ENCODE measurements at regions not wholly inside any gene's neighbourhood (a gene's known extent, or its start where the extent isn't known, plus 50 kb on each side); places are given as distances from the start of the nearest gene placed in this dataset.
"Not testable (repeated sequence)": the region's sequence is repeated elsewhere in the genome, so short reads cannot be mapped to it uniquely, and the experiment has no call there.

DNA sequence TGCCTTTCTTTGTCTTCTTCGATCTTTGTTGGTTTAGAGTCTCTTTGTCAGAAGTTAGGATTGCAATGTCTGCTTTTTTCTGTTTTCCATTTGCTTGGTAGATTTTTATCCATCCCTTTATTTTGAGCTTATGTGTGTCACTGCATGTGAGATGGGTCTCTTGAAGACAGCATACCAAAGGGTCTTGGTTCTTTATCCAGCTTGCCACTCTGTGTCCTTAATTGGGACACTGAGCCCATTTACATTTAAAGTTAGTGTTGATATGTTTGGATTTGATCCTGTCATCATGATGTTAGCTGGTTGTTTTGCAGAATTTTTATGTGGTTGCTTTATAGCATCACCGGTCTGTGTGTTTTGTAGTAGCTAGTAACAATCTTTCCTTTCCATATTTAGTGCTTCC is 107.5 kb upstream of the SKAP2 start:
- H3K4me1 ChIP-seq (ENCODE audit: control insufficient read depth in 3 of 3, insufficient read depth in 2 of 3, low read depth in 1 of 3, low read length in 2 of 3); DNase-seq; H3K4me3 ChIP-seq (ENCODE audit: low read depth in 1 of 3, low read length in 3 of 3); H3K27me3 ChIP-seq (ENCODE audit: control insufficient read depth in 3 of 3, insufficient read depth in 3 of 3, low read length in 3 of 3); FAIRE-seq; H3K36me3 ChIP-seq (ENCODE audit: control insufficient read depth in 3 of 3, insufficient read depth in 2 of 3, low read depth in 1 of 3, low read length in 3 of 3); H3K27ac ChIP-seq (ENCODE audit: low read depth in 1 of 3, low read length in 2 of 3); H3K9me3 ChIP-seq (ENCODE audit: control insufficient read depth in 2 of 2, insufficient read depth in 1 of 2, low read depth in 1 of 2, low read length in 1 of 2): not testable (repeated sequence)
- 90 to 93% (median 93%) methylated on average over 2 of the region's 2 CpGs for WGBS, 3 donors

GRCh38 chr7:26965724-26966123 is 101.3 kb upstream of the SKAP2 start:
- Histone ChIP-seq H3K4me1 (ENCODE audit: control insufficient read depth in 3 of 3, insufficient read depth in 2 of 3, low read depth in 1 of 3, low read length in 2 of 3) (no peaks in the 10 kb centered on the region), H3K4me3 (ENCODE audit: low read depth in 1 of 3, low read length in 3 of 3) (no peak overlapping the region), H3K27ac (ENCODE audit: low read depth in 1 of 3, low read length in 2 of 3) (no peak overlapping the region), H3K36me3 (ENCODE audit: control insufficient read depth in 3 of 3, insufficient read depth in 2 of 3, low read depth in 1 of 3, low read length in 3 of 3) (no peaks in the 10 kb centered on the region), H3K27me3 (ENCODE audit: control insufficient read depth in 3 of 3, insufficient read depth in 3 of 3, low read length in 3 of 3) (no peaks in the 10 kb centered on the region), H3K9me3 (ENCODE audit: control insufficient read depth in 2 of 2, insufficient read depth in 1 of 2, low read depth in 1 of 2, low read length in 1 of 2) (no peaks in the 10 kb centered on the region)
- no peak for FAIRE-seq
- 28 to 71% (median 39%) methylated on average over 3 of the region's 3 CpGs for WGBS, 3 donors
- DNase-seq: peak in 1 of 2 donors; percentile 33

DNA sequence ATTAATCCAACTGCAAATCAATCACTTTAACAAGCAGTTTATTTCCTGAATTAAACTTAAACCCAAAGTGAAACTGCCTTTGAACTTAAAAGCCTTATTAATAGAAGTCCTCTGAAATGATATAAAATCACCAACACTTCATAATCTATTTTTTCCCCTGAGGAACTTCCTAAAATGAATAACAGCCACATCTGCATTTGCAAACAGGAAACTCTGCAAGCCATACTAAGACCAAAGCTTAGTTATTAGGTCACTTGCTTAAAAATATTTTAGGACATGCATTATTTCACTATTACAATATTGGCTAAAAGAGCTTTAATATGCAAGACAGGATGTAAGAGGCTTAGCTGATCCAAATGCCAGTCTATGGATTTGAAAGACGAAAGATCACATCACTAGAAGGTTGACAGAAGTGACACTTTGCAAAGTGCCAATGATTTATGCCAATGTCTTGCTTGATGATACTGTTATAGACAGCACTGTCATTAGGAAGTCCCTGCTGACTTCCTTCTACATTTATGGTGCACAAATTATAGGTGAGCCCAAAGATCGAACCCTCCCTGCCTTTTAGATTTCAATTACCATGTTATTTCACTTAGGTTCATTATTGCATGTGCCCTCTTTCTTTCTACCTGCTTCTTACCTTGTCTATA is 99.9 kb upstream of the SKAP2 start:
- DNase-seq (no peak), FAIRE-seq (no peak)
- Histone ChIP-seq H3K4me3 (ENCODE audit: low read depth in 1 of 3, low read length in 3 of 3) (no peak overlapping the region), H3K36me3 (ENCODE audit: control insufficient read depth in 3 of 3, insufficient read depth in 2 of 3, low read depth in 1 of 3, low read length in 3 of 3) (no peaks in the 10 kb centered on the region), H3K27ac (ENCODE audit: low read depth in 1 of 3, low read length in 2 of 3) (no peak overlapping the region), H3K9me3 (ENCODE audit: control insufficient read depth in 2 of 2, insufficient read depth in 1 of 2, low read depth in 1 of 2, low read length in 1 of 2) (no peaks in the 10 kb centered on the region), H3K27me3 (ENCODE audit: control insufficient read depth in 3 of 3, insufficient read depth in 3 of 3, low read length in 3 of 3) (no peaks in the 10 kb centered on the region), H3K4me1 (ENCODE audit: control insufficient read depth in 3 of 3, insufficient read depth in 2 of 3, low read depth in 1 of 3, low read length in 2 of 3) (no peaks in the 10 kb centered on the region)
- 73 to 77% (median 75%) methylated on average over 2 of the region's 2 CpGs for WGBS, 3 donors

- WGBS, 3 donors: 93 to 96% (median 94%) methylated on average over 3 of the region's 3 CpGs
- no peak overlapping the region for H3K4me3 ChIP-seq (ENCODE audit: low read depth in 1 of 3, low read length in 3 of 3)
Measured at GRCh38 chr7:26959290-26959689, 94.9 kb upstream of the SKAP2 start.

DNA sequence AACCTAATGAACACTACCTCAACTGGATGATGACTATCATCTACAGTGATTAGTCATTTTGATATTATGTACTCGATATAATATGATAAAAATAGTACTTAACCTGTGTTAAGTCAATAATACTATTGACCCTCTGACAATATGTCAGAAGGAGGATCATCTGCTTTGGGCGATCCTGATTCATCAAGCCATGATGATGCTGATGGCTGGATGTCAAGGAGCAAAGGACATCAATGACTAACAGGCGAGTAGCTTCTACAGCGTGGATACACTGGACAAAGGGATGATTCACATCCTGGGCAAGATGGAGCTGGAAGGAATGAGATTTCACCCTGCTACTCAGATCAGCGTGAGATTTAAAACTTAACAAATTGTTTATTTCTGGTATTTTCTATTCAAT is 94.4 kb upstream of the SKAP2 start:
- Histone ChIP-seq H3K9me3 (ENCODE audit: control insufficient read depth in 2 of 2, insufficient read depth in 1 of 2, low read depth in 1 of 2, low read length in 1 of 2) (no peaks in the 10 kb centered on the region), H3K27me3 (ENCODE audit: control insufficient read depth in 3 of 3, insufficient read depth in 3 of 3, low read length in 3 of 3) (no peaks in the 10 kb centered on the region), H3K4me1 (ENCODE audit: control insufficient read depth in 3 of 3, insufficient read depth in 2 of 3, low read depth in 1 of 3, low read length in 2 of 3) (no peaks in the 10 kb centered on the region), H3K27ac (ENCODE audit: low read depth in 1 of 3, low read length in 2 of 3) (no peak overlapping the region), H3K4me3 (ENCODE audit: low read depth in 1 of 3, low read length in 3 of 3) (no peak overlapping the region), H3K36me3 (ENCODE audit: control insufficient read depth in 3 of 3, insufficient read depth in 2 of 3, low read depth in 1 of 3, low read length in 3 of 3) (no peaks in the 10 kb centered on the region)
- FAIRE-seq (no peak), DNase-seq (no peak)
- 72 to 76% (median 76%) methylated on average over 5 of the region's 5 CpGs for WGBS, 3 donors

More at GRCh38 chr7:26959290-26959689, 94.9 kb upstream of the SKAP2 start:
- Histone ChIP-seq H3K9me3 (ENCODE audit: control insufficient read depth in 2 of 2, insufficient read depth in 1 of 2, low read depth in 1 of 2, low read length in 1 of 2) (no peaks in the 10 kb centered on the region), H3K27me3 (ENCODE audit: control insufficient read depth in 3 of 3, insufficient read depth in 3 of 3, low read length in 3 of 3) (no peaks in the 10 kb centered on the region), H3K27ac (ENCODE audit: low read depth in 1 of 3, low read length in 2 of 3) (no peak overlapping the region), H3K36me3 (ENCODE audit: control insufficient read depth in 3 of 3, insufficient read depth in 2 of 3, low read depth in 1 of 3, low read length in 3 of 3) (no peaks in the 10 kb centered on the region), H3K4me1 (ENCODE audit: control insufficient read depth in 3 of 3, insufficient read depth in 2 of 3, low read depth in 1 of 3, low read length in 2 of 3) (no peaks in the 10 kb centered on the region)
- DNase-seq: no peak
- no peak for FAIRE-seq

- WGBS, 3 donors: 68 to 81% (median 80%) methylated on average over 2 of the region's 2 CpGs
Measured at GRCh38 chr7:26955516-26955915, 91.1 kb upstream of the SKAP2 start.

GRCh38 chr7:26954951-26955350 is 90.6 kb upstream of the SKAP2 start:
- Histone ChIP-seq H3K4me1 (ENCODE audit: control insufficient read depth in 3 of 3, insufficient read depth in 2 of 3, low read depth in 1 of 3, low read length in 2 of 3) (no peaks in the 10 kb centered on the region), H3K9me3 (ENCODE audit: control insufficient read depth in 2 of 2, insufficient read depth in 1 of 2, low read depth in 1 of 2, low read length in 1 of 2) (no peaks in the 10 kb centered on the region), H3K36me3 (ENCODE audit: control insufficient read depth in 3 of 3, insufficient read depth in 2 of 3, low read depth in 1 of 3, low read length in 3 of 3) (no peaks in the 10 kb centered on the region), H3K4me3 (ENCODE audit: low read depth in 1 of 3, low read length in 3 of 3) (no peak overlapping the region), H3K27ac (ENCODE audit: low read depth in 1 of 3, low read length in 2 of 3) (no peak overlapping the region), H3K27me3 (ENCODE audit: control insufficient read depth in 3 of 3, insufficient read depth in 3 of 3, low read length in 3 of 3) (no peaks in the 10 kb centered on the region)
- no peak for DNase-seq
- WGBS, 3 donors: 57 to 75% (median 74%) methylated on average over 4 of the region's 4 CpGs
- FAIRE-seq: no peak

More at GRCh38 chr7:26955516-26955915, 91.1 kb upstream of the SKAP2 start:
- Histone ChIP-seq H3K36me3 (ENCODE audit: control insufficient read depth in 3 of 3, insufficient read depth in 2 of 3, low read depth in 1 of 3, low read length in 3 of 3) (no peaks in the 10 kb centered on the region), H3K4me1 (ENCODE audit: control insufficient read depth in 3 of 3, insufficient read depth in 2 of 3, low read depth in 1 of 3, low read length in 2 of 3) (no peaks in the 10 kb centered on the region), H3K4me3 (ENCODE audit: low read depth in 1 of 3, low read length in 3 of 3) (no peak overlapping the region), H3K27ac (ENCODE audit: low read depth in 1 of 3, low read length in 2 of 3) (no peak overlapping the region), H3K27me3 (ENCODE audit: control insufficient read depth in 3 of 3, insufficient read depth in 3 of 3, low read length in 3 of 3) (no peaks in the 10 kb centered on the region), H3K9me3 (ENCODE audit: control insufficient read depth in 2 of 2, insufficient read depth in 1 of 2, low read depth in 1 of 2, low read length in 1 of 2) (no peaks in the 10 kb centered on the region)
- FAIRE-seq (no peak), DNase-seq (no peak)

DNA sequence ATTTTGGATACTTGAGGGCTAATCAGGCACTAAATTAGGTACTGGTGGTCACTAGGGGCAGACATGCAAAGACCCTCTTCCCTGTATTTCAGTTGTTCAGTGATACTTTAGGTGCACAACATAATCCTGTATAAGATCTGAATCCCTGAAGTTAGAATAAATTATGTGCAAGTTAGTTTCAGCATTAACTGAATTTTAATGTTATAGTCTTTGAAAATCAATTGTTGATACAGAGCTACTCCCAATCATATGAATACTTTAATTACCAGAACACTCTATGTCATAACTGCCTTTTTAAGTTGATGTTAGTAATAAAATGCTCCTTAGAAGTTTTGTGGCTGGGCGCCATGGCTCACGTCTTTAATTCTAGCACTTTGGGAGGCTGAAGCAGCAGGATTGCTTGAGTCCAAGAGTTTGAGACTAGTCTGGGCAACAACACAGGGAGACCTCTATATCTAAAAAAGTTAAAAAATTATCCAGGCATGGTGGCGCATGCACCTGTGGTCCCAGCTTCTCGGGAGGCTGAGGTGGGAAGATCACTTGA is 87.1 kb upstream of the SKAP2 start:
- H3K27me3 ChIP-seq (ENCODE audit: control insufficient read depth in 3 of 3, insufficient read depth in 3 of 3, low read length in 3 of 3): no peaks in the 10 kb centered on the region
- no peaks in the 10 kb centered on the region for H3K36me3 ChIP-seq (ENCODE audit: control insufficient read depth in 3 of 3, insufficient read depth in 2 of 3, low read depth in 1 of 3, low read length in 3 of 3)
- FAIRE-seq (no peak), DNase-seq (no peak)
- no peaks in the 10 kb centered on the region for H3K4me1 ChIP-seq (ENCODE audit: control insufficient read depth in 3 of 3, insufficient read depth in 2 of 3, low read depth in 1 of 3, low read length in 2 of 3)
- 79 to 84% (median 80%) methylated on average over 4 of the region's 4 CpGs for WGBS, 3 donors
- H3K9me3 ChIP-seq (ENCODE audit: control insufficient read depth in 2 of 2, insufficient read depth in 1 of 2, low read depth in 1 of 2, low read length in 1 of 2): no peaks in the 10 kb centered on the region
- no peak overlapping the region for H3K4me3 ChIP-seq (ENCODE audit: low read depth in 1 of 3, low read length in 3 of 3)
- no peak overlapping the region for H3K27ac ChIP-seq (ENCODE audit: low read depth in 1 of 3, low read length in 2 of 3)

DNA sequence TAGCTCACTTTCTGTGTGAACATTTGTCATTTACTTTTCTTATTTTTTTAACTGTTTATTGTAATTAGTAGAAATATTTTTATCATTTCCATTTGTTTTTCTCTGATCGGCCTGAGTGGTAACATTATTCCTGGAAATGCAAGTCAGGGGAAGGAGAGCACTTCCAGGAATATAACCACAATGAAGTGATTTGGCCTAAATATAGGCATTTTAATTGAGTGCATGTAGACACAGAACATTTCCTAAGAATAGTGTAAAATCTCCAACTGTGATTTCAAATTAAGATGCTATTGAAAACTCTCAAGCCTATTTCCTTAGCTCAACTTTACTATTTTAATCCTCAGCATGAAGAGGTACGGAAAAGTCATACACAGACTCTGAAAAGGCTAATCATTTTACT is 86.5 kb upstream of the SKAP2 start:
- H3K27me3 ChIP-seq (ENCODE audit: control insufficient read depth in 3 of 3, insufficient read depth in 3 of 3, low read length in 3 of 3): no peaks in the 10 kb centered on the region
- FAIRE-seq (no peak), DNase-seq (no peak)
- no peak overlapping the region for H3K27ac ChIP-seq (ENCODE audit: low read depth in 1 of 3, low read length in 2 of 3)
- WGBS, 3 donors: 71 to 80% (median 77%) methylated on average over 2 of the region's 2 CpGs
- H3K9me3 ChIP-seq (ENCODE audit: control insufficient read depth in 2 of 2, insufficient read depth in 1 of 2, low read depth in 1 of 2, low read length in 1 of 2): no peaks in the 10 kb centered on the region
- H3K36me3 ChIP-seq (ENCODE audit: control insufficient read depth in 3 of 3, insufficient read depth in 2 of 3, low read depth in 1 of 3, low read length in 3 of 3): no peaks in the 10 kb centered on the region
- H3K4me3 ChIP-seq (ENCODE audit: low read depth in 1 of 3, low read length in 3 of 3): no peak overlapping the region
- no peaks in the 10 kb centered on the region for H3K4me1 ChIP-seq (ENCODE audit: control insufficient read depth in 3 of 3, insufficient read depth in 2 of 3, low read depth in 1 of 3, low read length in 2 of 3)
